HG02840 (cell line): ENCODE measurements at regions not wholly inside any gene's neighbourhood (a gene's known extent, or its start where the extent isn't known, plus 50 kb on each side); places are given as distances from the start of the nearest gene placed in this dataset.

Source experiments
- ATAC-seq: cut with Tn5 transposase; IDR thresholded peaks from one replicate; pipeline ENCODE4 v1.9.1; 2021; ENCODE audit warnings: mild to moderate bottlenecking, moderate library complexity, moderate number of reproducible peaks; ENCODE audit not compliant: unreplicated experiment, low FRiP score

DNA sequence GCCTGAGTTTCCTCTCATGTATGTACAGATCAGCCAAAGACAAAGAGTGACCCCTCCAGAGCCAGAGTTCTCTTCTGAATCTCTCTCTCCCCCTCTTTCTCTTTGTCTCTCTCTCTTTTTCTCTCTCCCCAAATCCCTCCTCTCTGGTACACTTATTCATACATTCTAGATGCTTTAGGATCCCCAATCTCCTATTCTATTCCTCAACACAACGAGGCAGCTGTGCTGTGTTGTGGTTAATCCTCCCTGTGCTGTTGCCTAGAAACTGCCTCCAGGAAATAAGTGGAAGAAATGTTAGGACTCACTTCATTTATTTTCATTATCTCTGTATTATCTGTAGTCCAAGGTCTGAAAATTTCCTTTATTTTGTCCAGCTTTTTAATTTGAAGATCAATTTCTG is 350.5 kb upstream of the OR4E1 start:
- ATAC-seq: no peak

DNA sequence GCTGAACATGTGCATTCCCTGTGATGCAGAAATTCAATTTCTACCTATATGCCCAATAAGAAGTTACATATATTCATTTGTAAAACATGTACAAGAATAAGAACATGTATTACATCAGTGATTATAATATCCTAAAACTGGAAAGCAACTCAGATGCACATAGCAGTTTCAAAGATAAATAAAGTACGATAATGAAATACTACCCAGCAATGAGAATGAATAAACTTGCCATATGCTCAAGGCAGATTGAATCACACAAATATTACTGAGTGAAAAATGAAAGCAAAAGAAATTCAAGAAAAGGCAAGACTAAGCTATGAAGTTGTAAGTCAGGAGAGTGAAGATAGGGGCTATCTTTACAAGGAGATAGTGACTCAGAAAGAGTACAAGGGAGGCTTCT is 345.3 kb upstream of the OR4E1 start:
- ATAC-seq: no peak

DNA sequence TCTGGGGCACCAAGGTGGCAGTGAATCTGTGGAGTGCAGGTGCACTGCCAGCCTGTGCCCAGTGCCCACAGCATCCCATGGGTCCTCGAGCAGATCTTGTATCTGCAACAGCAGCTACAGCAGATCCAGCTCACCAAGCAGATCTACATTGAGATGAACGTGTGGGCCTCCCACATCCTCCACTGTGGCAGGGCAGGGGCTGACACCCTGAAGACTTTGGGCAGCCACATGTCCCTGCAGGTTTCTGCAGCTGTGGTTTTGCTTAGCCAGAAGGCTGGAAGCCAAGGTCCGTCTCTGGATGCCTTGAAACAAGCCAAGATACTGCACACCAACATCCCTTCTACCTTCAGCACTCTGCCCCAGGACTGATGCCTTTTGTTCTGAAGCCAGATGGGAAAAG is 338.8 kb upstream of the OR4E1 start:
- no peak for ATAC-seq

DNA sequence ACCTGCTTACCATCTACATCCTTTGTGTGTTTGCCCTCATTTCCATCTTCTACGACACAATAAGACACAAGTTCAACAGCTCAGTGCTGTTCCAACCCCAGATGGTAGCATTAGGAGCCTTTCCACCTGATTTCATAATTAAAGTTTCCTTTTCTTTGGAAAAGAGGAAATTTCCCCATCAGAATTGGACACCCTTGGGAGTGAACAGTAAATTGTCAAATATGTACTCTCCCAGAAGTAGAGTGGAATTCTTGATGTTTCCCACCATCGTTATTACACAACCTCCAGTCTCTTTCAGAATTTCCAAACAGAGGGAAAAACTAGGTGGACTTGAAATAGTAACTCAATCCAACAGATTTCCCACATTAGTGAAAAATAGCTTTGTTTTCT is 337.6 kb upstream of the OR4E1 start:
- no peak for ATAC-seq

DNA sequence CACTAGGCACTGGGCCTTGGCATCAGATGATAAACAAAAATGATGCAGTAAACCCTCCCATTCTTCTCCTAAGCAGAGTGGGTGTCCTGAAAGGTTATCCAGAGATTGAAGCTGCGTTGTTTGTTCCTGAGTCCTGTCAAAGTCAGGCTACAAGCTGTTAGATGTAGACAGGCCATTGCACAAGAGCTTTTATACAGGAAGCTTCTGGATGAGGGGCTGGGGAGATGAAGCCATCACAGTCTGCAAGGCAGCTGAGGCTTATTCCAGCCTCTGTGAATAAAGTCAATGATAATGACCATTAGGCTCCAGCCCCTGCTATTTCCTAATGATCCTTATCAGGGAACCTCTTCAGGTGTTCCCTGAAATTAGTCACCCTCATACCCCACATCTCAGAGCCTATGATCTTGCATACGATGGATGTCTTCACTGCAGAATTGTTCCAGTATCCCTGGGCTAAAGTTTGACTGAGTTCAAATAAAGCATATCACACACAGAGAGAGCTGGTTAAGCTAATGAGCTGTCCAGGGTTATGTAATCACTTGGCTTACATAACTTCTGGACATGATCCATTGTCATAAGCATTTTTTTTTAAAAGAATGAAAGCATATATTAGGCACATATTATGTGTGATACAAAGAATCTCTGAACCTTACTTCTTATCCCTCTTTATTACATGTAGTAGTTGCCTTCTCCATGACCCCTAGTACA is 337.1 kb upstream of the OR4E1 start:
- ATAC-seq: no peak

DNA sequence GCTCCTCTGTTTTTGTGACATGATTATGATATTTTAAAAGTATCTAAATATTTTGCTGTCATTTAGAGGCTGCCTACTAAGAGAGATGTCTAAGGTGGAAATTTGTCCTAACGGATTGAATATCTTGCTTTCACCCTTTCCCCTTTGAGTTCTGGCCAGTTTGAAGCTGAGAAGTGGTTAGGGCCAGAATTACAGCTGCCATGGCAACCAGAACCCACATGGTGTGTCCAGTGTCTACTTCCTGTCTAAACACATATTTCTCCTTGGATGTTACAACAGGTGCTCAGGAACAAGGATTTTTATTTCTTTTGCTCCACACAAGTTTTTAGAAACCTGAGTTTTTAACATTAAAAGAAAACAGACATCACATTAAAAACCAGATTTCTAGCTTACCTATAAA is 335.1 kb upstream of the OR4E1 start:
- ATAC-seq: no peak

DNA sequence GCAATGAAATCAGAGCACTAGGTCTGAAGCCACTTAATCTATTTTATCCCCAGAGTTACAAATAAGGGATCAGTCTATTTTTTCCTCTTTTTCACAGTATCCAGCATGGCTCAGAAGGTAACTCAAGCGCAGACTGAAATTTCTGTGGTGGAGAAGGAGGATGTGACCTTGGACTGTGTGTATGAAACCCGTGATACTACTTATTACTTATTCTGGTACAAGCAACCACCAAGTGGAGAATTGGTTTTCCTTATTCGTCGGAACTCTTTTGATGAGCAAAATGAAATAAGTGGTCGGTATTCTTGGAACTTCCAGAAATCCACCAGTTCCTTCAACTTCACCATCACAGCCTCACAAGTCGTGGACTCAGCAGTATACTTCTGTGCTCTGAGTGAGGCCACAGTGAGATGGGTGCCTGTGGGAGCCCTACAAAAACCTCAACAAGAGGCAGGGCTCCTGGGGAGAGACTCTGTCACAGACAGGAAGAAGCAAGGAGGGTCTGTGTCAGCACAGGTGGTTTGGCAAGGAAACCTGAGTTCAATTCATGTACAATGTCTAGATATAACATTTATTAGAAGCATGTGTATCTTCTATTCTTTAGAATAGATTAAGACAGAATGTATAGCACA is 334.3 kb upstream of the OR4E1 start:
- no peak for ATAC-seq

DNA sequence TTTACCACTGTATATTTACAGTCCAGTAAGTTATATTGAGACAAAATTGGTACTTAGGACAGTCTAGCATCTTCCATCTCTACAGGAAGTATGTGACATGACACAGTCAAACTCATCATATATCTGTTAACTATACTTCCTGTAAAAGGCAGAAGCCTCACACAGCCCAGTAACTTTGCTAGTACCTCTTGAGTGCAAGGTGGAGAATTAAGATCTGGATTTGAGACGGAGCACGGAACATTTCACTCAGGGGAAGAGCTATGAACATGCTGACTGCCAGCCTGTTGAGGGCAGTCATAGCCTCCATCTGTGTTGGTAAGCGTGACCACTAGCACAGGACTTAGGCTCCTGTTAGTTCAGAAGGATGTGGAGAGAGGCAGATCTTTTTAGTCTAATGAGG is 333.7 kb upstream of the OR4E1 start:
- no peak for ATAC-seq

DNA sequence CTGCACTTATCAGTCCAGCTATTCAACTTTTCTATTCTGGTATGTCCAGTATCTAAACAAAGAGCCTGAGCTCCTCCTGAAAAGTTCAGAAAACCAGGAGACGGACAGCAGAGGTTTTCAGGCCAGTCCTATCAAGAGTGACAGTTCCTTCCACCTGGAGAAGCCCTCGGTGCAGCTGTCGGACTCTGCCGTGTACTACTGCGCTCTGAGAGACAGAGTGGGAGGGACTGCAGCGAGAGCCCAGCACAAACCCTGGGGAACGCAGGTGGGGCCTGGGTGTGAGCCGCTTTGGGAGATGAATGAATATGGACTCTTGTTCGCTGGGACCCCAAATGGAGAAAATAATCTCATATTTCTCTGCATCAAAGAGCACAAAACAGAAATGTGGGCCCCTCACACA is 329.8 kb upstream of the OR4E1 start:
- no peak for ATAC-seq

DNA sequence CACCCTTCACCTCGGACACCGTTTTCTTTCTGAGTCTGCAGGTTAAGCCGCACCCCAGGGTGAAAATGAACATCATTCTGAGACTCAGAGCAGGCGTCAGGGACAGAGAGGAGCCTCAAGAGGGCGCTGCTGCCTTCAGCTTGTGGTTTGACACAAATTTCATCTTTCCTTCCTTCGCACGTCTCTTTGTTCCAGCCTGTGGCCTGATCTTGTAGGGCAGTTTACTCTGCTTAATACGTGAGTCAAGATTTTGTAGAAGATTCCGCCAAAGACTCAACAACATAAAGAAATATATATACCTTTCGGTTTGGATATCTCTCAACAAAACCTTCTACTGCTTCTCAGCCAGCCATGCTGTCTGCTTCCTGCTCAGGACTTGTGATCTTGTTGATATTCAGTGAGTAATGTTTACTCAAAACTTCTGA is 329.3 kb upstream of the OR4E1 start:
- ATAC-seq: no peak

DNA sequence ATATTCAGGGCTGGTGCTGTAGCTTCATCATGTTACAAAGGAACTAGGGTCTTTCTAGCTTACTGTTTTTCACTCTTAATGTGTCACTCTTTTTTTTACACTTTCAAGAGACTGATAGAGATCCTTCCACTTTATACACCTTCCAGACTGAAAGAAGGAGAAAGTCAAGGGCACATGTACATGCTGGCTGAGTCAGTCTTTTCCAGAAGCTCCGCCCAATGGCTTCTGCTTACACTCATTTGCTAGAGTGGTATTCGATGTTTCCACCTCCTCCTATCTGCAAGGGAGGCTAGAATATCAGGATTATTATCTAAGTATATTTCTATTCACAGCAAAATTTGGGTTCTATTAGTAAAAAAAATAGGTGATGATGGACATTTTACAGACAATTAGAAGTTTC is 325.8 kb upstream of the OR4E1 start:
- ATAC-seq: no peak

DNA sequence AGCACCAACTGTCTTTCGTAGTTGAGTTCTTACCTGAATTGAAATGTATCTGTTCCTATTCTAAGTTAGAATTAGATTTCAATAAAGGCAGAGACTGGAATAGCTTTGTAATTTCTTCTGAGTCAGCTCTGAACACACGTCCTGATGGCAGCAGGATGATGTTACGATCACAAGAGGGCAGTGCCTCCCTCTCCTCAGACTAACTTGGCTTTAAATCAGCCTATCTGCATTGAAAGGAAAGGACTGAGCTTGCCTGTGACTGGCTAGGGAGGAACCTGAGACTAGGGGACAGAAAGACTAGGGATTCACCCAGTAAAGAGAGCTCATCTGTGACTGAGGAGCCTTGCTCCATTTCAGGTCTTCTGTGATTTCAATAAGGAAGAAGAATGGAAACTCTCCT is 323.7 kb upstream of the OR4E1 start:
- ATAC-seq: no peak

DNA sequence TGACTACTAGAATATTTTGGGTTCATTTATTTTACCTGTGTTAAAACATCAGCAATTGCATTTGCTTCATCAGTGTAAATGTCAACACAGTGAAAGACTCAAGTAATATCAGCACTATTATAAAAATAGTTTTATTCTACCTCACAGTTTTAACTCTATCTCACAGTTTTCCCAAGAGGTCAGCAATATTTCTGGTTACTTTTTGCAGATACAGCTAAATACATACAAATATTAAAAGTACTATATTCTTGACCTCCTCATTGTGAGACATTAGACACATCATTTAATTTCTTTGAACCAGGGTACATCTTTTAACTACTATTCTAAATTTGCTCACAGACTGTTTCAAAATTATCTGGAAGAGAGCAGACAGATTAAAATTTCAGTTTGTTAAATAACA is 321.7 kb upstream of the OR4E1 start:
- no peak for ATAC-seq

DNA sequence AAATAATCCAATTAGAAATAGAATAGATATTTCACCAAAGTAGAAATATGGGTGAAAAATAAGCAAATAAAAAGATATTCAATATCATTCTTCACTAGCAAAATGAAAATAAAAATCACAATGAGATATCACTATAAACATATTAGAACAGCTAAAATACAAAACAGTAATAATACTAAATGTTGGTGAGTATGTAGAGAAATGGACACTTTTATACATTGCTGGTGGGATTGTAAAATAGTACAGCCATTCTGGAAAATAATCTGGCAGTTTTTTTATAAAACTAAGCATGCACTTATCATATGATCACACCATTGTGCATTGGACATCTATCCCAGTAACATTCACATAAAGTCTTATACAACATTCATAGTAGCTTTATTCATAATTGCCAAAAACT is 320.2 kb upstream of the OR4E1 start:
- ATAC-seq: no peak

DNA sequence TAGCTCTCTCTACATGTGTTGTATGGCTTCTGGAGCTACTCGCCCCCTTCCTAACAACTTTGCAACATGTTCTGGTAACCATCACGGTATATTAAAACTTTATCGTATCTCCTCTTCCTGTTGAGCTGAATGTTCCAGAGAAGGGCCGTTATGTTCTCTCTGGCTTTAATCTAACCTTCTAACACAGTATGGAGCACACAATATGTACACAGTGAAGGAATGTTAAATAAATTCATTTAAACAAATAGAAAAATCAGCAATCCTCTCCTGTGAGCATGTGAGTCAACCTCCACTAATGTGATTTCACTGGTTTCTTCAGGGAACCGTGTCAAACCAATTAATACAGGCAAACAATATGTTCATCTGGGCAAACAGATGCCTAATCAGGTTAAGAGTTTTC is 319.5 kb upstream of the OR4E1 start:
- no peak for ATAC-seq

DNA sequence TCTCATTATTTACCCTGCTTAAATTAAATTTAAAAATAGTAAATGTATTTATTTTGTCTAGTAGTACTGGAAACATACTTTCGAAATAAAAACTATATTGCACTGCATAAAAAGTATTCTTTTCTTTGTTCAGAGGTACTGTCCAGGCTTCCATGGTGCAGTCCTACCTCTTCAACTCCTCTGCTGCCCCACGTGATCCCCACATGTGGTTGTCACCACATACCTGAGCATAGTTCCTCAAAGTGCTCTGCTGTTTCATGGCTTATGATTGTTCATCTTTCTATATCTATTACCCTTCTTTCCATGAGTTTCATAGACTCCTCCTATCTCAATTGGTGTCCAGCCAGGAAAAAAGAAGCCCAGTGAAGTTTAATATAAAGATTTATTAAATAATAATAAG is 317.5 kb upstream of the OR4E1 start:
- ATAC-seq: no peak

DNA sequence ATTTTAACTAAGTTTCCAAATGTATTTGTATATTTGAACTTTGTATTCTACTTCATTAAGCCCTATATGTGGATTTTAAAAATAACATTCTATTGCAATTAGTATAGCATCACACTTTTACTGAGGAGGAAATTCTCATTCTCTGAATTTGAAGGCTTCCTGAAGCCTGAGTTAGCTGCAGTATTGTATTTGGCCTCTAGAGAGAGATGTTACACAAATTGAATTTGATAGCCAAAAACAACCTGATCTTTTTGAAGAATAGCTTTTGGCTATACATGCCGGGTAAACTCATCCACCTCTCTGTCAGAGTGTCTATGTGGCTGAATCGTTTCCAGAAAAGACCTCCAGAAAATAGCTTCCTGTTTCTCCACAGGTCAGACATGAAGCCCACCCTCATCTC is 316.5 kb upstream of the OR4E1 start:
- ATAC-seq: no peak

DNA sequence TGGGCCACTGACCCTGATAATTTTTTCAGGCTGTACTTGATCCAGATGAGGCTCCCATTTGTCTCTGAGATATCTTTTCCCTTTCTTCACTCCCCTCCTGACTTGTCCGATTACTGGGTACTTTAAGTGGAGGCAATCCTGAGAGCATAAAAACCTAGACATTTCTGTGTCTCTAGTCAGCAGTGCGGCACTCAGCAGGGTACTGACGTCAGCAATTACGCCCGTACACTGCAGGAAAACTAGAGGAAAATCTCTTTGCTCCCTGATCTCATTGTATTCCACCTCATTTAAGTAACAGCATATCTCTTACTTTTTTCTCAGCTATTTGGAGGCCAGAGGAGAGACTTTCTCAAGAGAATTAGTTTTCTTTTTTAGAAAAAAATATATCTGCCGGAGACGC is 315.5 kb upstream of the OR4E1 start:
- ATAC-seq: no peak

DNA sequence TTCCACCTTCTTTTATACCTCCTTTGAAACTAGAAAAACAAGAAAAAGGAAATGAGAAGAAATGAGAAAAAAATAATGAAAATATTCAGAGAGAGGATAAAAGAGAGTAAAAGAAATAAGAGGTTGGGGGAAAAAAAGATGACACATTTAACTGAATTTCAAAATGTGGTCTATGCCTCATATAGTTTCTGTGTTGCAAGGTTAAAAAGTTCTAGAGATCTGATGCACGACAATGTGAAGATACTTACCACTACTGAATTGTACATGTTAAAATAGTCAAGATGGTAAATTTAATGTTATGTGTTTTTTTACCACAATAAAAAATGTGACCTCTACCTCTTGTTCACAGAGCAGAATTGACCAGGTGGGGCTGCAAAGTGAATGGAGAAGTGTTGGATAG is 314.8 kb upstream of the OR4E1 start:
- no peak for ATAC-seq

DNA sequence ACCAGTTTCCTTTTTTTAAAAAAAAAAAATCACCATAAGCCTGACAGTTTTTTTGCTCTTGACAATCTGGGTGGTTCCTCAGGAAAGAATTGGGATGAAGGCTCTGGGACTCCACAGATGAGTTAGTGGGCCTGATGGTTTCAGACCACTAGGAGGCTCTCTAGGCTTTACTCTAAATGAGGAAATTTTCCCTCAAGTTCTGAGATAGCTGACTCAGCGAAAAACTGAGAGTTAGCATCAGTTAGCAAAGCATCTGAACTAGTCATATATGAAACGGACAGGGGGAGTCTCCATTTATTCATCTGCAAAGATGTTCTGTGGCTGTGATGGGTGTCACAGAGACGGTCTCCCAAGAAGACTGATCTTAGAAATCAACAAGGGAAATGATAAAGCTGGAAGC is 314.3 kb upstream of the OR4E1 start:
- no peak for ATAC-seq

DNA sequence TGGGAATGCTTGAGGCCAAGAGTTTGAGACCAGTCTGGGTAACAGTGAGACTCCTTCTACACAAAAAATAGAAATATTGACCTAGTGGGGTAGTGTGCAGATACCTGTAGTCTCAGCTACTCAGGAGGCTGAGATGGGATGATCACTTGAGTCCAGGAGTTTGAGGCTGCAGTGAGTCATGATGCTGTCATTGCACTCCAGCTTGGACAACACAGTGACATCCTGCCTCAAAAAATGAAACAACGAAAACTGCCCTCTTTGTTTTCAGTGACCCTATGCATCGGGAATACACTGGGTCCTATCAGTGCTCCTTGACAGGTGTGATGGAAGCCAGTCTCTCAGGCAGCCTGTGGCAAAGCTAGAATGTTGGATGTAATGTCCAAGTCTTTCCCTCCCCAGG is 311.5 kb upstream of the OR4E1 start:
- ATAC-seq: no peak

DNA sequence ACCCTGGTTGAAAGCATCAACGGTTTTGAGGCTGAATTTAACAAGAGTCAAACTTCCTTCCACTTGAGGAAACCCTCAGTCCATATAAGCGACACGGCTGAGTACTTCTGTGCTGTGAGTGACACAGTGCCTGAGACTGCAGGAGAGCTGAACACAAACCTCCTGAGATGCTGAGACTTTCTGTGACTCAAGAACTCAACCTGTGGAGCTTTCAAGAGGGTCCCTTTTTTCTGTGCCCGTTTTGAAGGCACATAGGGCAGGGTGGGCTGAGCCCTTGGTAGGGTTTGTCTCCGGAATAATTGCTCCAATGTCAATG is 305.3 kb upstream of the OR4E1 start:
- ATAC-seq: no peak
